ENCODE measurements at regions not wholly inside any gene's neighbourhood (a gene's known extent, or its start where the extent isn't known, plus 50 kb on each side); places are given as distances from the start of the nearest gene placed in this dataset.

- Mint-ChIP-seq H3K4me1 (no peaks in the 10 kb centered on the region), H3K27ac (no peak overlapping the region), H3K4me3 (no peak overlapping the region), H3K36me3 (ENCODE audit: low read depth) (no peaks in the 10 kb centered on the region), H3K27me3 (ENCODE audit: low read depth, poor library complexity) (peaks cover 2% of the 10 kb centered on the region), H3K9me3 (no peaks in the 10 kb centered on the region)
- no peak for TF ChIP-seq CTCF (IDR thresholded peaks at IDR 0.05)
- no peak for DNase-seq
Observed at GRCh38 chr1:65036570-65037051, 70.3 kb upstream of the JAK1 start.

GRCh38 chr1:65039066-65039465, 72.7 kb upstream of the JAK1 start:
- Mint-ChIP-seq H3K4me1 (no peaks in the 10 kb centered on the region), H3K27me3 (ENCODE audit: low read depth, poor library complexity) (peaks cover 2% of the 10 kb centered on the region), H3K36me3 (ENCODE audit: low read depth) (no peaks in the 10 kb centered on the region), H3K4me3 (no peak overlapping the region), H3K27ac (no peak overlapping the region), H3K9me3 (no peaks in the 10 kb centered on the region)
- DNase-seq: no peak
- no peak for TF ChIP-seq CTCF (IDR thresholded peaks at IDR 0.05)

- Mint-ChIP-seq H3K9me3 (no peaks in the 10 kb centered on the region), H3K27me3 (ENCODE audit: low read depth, poor library complexity) (peaks cover 2% of the 10 kb centered on the region), H3K27ac (no peak overlapping the region), H3K4me3 (no peak overlapping the region), H3K4me1 (no peaks in the 10 kb centered on the region), H3K36me3 (ENCODE audit: low read depth) (no peaks in the 10 kb centered on the region)
- DNase-seq: no peak
- no peak for TF ChIP-seq CTCF (IDR thresholded peaks at IDR 0.05)
Observed at GRCh38 chr1:65039508-65039907, 73.2 kb upstream of the JAK1 start.

GRCh38 chr1:65042467-65042866, 76.1 kb upstream of the JAK1 start:
- H3K27ac Mint-ChIP-seq: no peak overlapping the region

GRCh38 chr1:65044411-65044810, 78.1 kb upstream of the JAK1 start:
- DNase-seq: no peak
- no peaks in the 10 kb centered on the region for H3K4me1 Mint-ChIP-seq

More at GRCh38 chr1:65042467-65042866, 76.1 kb upstream of the JAK1 start:
- peaks cover 7% of the 10 kb centered on the region for H3K27me3 Mint-ChIP-seq (ENCODE audit: low read depth, poor library complexity)
- no peak overlapping the region for H3K4me3 Mint-ChIP-seq
- H3K4me1 Mint-ChIP-seq: no peaks in the 10 kb centered on the region
- H3K9me3 Mint-ChIP-seq: no peaks in the 10 kb centered on the region
- DNase-seq: no peak
- no peak for TF ChIP-seq CTCF (IDR thresholded peaks at IDR 0.05)
- H3K36me3 Mint-ChIP-seq (ENCODE audit: low read depth): no peaks in the 10 kb centered on the region

More at GRCh38 chr1:65044411-65044810, 78.1 kb upstream of the JAK1 start:
- no peaks in the 10 kb centered on the region for H3K9me3 Mint-ChIP-seq
- H3K27me3 Mint-ChIP-seq (ENCODE audit: low read depth, poor library complexity): peaks cover 5% of the 10 kb centered on the region
- H3K27ac Mint-ChIP-seq: no peak overlapping the region
- no peaks in the 10 kb centered on the region for H3K36me3 Mint-ChIP-seq (ENCODE audit: low read depth)
- TF ChIP-seq CTCF (IDR thresholded peaks at IDR 0.05): no peak
- H3K4me3 Mint-ChIP-seq: no peak overlapping the region
